Neural cell (in vitro differentiated cells): ENCODE measurements at regions not wholly inside any gene's neighbourhood (a gene's known extent, or its start where the extent isn't known, plus 50 kb on each side); places are given as distances from the start of the nearest gene placed in this dataset.
"Not testable (repeated sequence)": the region's sequence is repeated elsewhere in the genome, so short reads cannot be mapped to it uniquely, and the experiment has no call there.

ENCODE experiments used
- H2AFZ ChIP-seq: fragments of 200-600, 300-800 bp; sonication (generic), shearing (Covaris generic); 2 replicates; pipeline ENCODE4 v1.6.0; 2014; ENCODE audit warnings: low read depth, mild to moderate bottlenecking, antibody characterized with exemption, low read length, moderate library complexity
- H3F3A ChIP-seq: fragments of 200-600 bp; shearing (Covaris generic); 2 replicates; pipeline ENCODE4 v1.6.1; 2016; ENCODE audit warnings: mild to moderate bottlenecking, moderate library complexity, mixed read lengths, antibody characterized with exemption, low read length; ENCODE audit not compliant: insufficient read depth, poor library complexity, severe bottlenecking
- H3K27ac ChIP-seq: fragments of 200-600, 300-800 bp; sonication (generic), shearing (Covaris generic); 2 replicates; pipeline ENCODE4 v1.5.1; 2014; ENCODE audit warnings: mild to moderate bottlenecking, low read length, moderate library complexity
- H3K27me3 ChIP-seq: fragments of 300-800, 200-600 bp; sonication (generic), shearing (Covaris generic); 2 replicates; pipeline ENCODE4 v1.6.0; 2014; ENCODE audit warnings: mild to moderate bottlenecking, low read depth, low read length, moderate library complexity; ENCODE audit not compliant: insufficient read depth
- H3K36me3 ChIP-seq: fragments of 300-800, 200-600 bp; sonication (generic), shearing (Covaris generic); 2 replicates; pipeline ENCODE4 v1.5.1; 2014; ENCODE audit warnings: mild to moderate bottlenecking, antibody characterized with exemption, low read length, moderate library complexity; ENCODE audit not compliant: insufficient read depth
- H3K4me2 ChIP-seq: fragments of 300-800, 200-600 bp; sonication (generic), shearing (Covaris generic); 2 replicates; pipeline ENCODE4 v1.6.0; 2014; ENCODE audit warnings: mild to moderate bottlenecking, low read length
- H3K4me3 ChIP-seq: fragments of 300-800, 200-600 bp; sonication (generic), shearing (Covaris generic); 2 replicates; pipeline ENCODE4 v1.5.1; 2014; ENCODE audit warnings: mild to moderate bottlenecking, low read length, moderate library complexity
- H3K79me2 ChIP-seq: fragments of 200-600 bp; shearing (Covaris generic); replicated peaks from 2 replicates; pipeline ENCODE4 v1.6.0; 2014; ENCODE audit warnings: mild to moderate bottlenecking, low read length, moderate library complexity; ENCODE audit not compliant: insufficient read depth
- H3K9ac ChIP-seq: fragments of 300-800, 200-600 bp; sonication (generic), shearing (Covaris generic); 2 replicates; pipeline ENCODE4 v1.6.1; 2016; ENCODE audit warnings: mild to moderate bottlenecking, low read length, mixed read lengths
- H3K9me2 ChIP-seq: fragments of 200-600 bp; shearing (Covaris generic); 2 replicates; pipeline ENCODE4 v1.6.1; 2016; ENCODE audit warnings: mild to moderate bottlenecking, low read length, mixed read lengths; ENCODE audit not compliant: insufficient read depth
- H3K9me3 ChIP-seq: fragments of 200-600, 300-800 bp; sonication (generic), shearing (Covaris generic); 2 replicates; pipeline ENCODE4 v1.6.1; 2016; ENCODE audit warnings: mild to moderate bottlenecking, mixed run types, low read length, moderate library complexity, mixed read lengths
- H4K20me1 ChIP-seq: fragments of 200-600 bp; shearing (Covaris generic); 2 replicates; pipeline ENCODE4 v1.6.1; 2016; ENCODE audit warnings: mild to moderate bottlenecking, mixed run types; ENCODE audit not compliant: insufficient read depth
- CTCF ChIP-seq: fragments of 450-650 bp; IDR thresholded peaks from 2 replicates; pipeline ENCODE4 v1.5.1; 2014; ENCODE audit warnings: antibody characterized with exemption, mild to moderate bottlenecking, moderate library complexity; ENCODE audit not compliant: poor library complexity, severe bottlenecking
- EP300 ChIP-seq: fragments of 450-650 bp; conservative IDR thresholded peaks from 2 replicates; pipeline ENCODE4 v1.6.1; 2014; ENCODE audit warnings: antibody characterized with exemption, mild to moderate bottlenecking, moderate library complexity; ENCODE audit not compliant: poor library complexity, severe bottlenecking
- EZH2 ChIP-seq: fragments of 200-600, 300-800 bp; shearing (Covaris generic), sonication (generic); IDR thresholded peaks from 2 replicates; pipeline ENCODE4 v1.6.1; 2014; ENCODE audit warnings: antibody characterized with exemption, low read length, borderline replicate concordance, mild to moderate bottlenecking; ENCODE audit not compliant: insufficient read depth, poor library complexity, severe bottlenecking
- MXI1 ChIP-seq: fragments of 450-650 bp; conservative IDR thresholded peaks from 2 replicates; pipeline ENCODE4 v1.6.1; 2014; ENCODE audit warnings: antibody characterized with exemption, mild to moderate bottlenecking; ENCODE audit not compliant: poor library complexity, severe bottlenecking
- RAD21 ChIP-seq: fragments of 450-650 bp; conservative IDR thresholded peaks from 2 replicates; pipeline ENCODE4 v1.6.1; 2014; ENCODE audit warnings: antibody characterized with exemption, mild to moderate bottlenecking, moderate library complexity
- REST ChIP-seq: IDR thresholded peaks from 2 replicates; pipeline ENCODE4 v1.6.1; 2012; ENCODE audit warnings: borderline replicate concordance
- SMC3 ChIP-seq: fragments of 450-650 bp; conservative IDR thresholded peaks from 2 replicates; pipeline ENCODE4 v1.6.1; 2014; ENCODE audit warnings: antibody characterized with exemption, mild to moderate bottlenecking, moderate library complexity; ENCODE audit not compliant: poor library complexity
- TAF1 ChIP-seq: IDR thresholded peaks from 2 replicates; pipeline ENCODE4 v1.6.1; 2012; ENCODE audit warnings: low read depth

- Histone ChIP-seq H3K4me2 (no peak overlapping the region), H3K79me2 (no peaks in the 10 kb centered on the region), H2AFZ (no peak overlapping the region), H3K36me3 (no peaks in the 10 kb centered on the region), H3K27me3 (no peaks in the 10 kb centered on the region), H4K20me1 (no peaks in the 10 kb centered on the region), H3K9ac (no peak overlapping the region), H3K9me3 (no peaks in the 10 kb centered on the region), H3K27ac (no peak overlapping the region), H3F3A (no peaks in the 10 kb centered on the region), H3K9me2 (no peaks in the 10 kb centered on the region), H3K4me3 (no peak overlapping the region)
- TF ChIP-seq EZH2 (no peak), MXI1 (no peak), EP300 (no peak), SMC3 (no peak)
These were observed 342.1 kb downstream of the TAF11L14 start for GRCh38 chr5:17976404-17976803.

- no peak for TF ChIP-seq MXI1
- TF ChIP-seq RAD21: no peak
- TF ChIP-seq CTCF: no peak
- no peak for TF ChIP-seq TAF1
- no peaks in the 10 kb centered on the region for H3K9me3 ChIP-seq
- no peaks in the 10 kb centered on the region for H4K20me1 ChIP-seq
- H3K4me2 ChIP-seq: no peak overlapping the region
- no peaks in the 10 kb centered on the region for H3F3A ChIP-seq
- H3K27ac ChIP-seq: no peak overlapping the region
- H3K79me2 ChIP-seq: no peaks in the 10 kb centered on the region
- H3K9ac ChIP-seq: no peak overlapping the region
- no peak overlapping the region for H2AFZ ChIP-seq
- no peak overlapping the region for H3K4me3 ChIP-seq
- H3K27me3 ChIP-seq: no peaks in the 10 kb centered on the region
- H3K9me2 ChIP-seq: no peaks in the 10 kb centered on the region
- no peaks in the 10 kb centered on the region for H3K36me3 ChIP-seq
These were observed 344.7 kb downstream of the TAF11L14 start for GRCh38 chr5:17978954-17979353.

GRCh38 chr5:17982626-17983025 is 348.4 kb downstream of the TAF11L14 start:
- not testable (repeated sequence) for H3K36me3 ChIP-seq, H3K4me3 ChIP-seq, H3K9ac ChIP-seq, H2AFZ ChIP-seq, H3K4me2 ChIP-seq, H4K20me1 ChIP-seq, H3K9me2 ChIP-seq, H3F3A ChIP-seq, H3K27me3 ChIP-seq, H3K79me2 ChIP-seq, H3K27ac ChIP-seq, H3K9me3 ChIP-seq

GRCh38 chr5:17989036-17989435 is 354.8 kb downstream of the TAF11L14 start:
- Histone ChIP-seq H3K27ac (peak overlapping the region; percentile 92), H3K4me3 (no peak overlapping the region), H3K36me3 (no peaks in the 10 kb centered on the region), H3K27me3 (no peaks in the 10 kb centered on the region), H3K9me3 (no peaks in the 10 kb centered on the region), H2AFZ (no peak overlapping the region), H3K9me2 (no peaks in the 10 kb centered on the region), H3K4me2 (no peak overlapping the region), H3K9ac (peak overlapping the region; percentile 59), H3K79me2 (no peaks in the 10 kb centered on the region), H3F3A (no peaks in the 10 kb centered on the region), H4K20me1 (no peaks in the 10 kb centered on the region)
- TF ChIP-seq TAF1: no peak
- TF ChIP-seq CTCF: no peak
- no peak for TF ChIP-seq REST
